Left lung (tissue), 4 donors: ENCODE measurements at regions not wholly inside any gene's neighbourhood (a gene's known extent, or its start where the extent isn't known, plus 50 kb on each side); places are given as distances from the start of the nearest gene placed in this dataset.

Experiments
- ATAC-seq: fragments of 200-7000 bp; cut with Tn5 transposase; one replicate; pipeline ENCODE4 v1.9.1; 2020; ENCODE audit warnings: moderate library complexity
- DNase-seq, 4 donors: peaks; one replicate each; pipeline ENCODE4 v3.0.0-alpha.2; 2013 to 2020
- H3K27ac ChIP-seq, 2 donors: fragments of 200-600 bp; sonication (generic) in 1 of 2; one replicate each; pipeline versions ENCODE4 v1.5.0 to v1.8.0; 2020 to 2021
- H3K27me3 ChIP-seq, 2 donors: fragments of 200-600 bp; sonication (generic) in 1 of 2; one replicate each; pipeline versions ENCODE4 v1.5.0 to v1.8.0; 2020 to 2021
- H3K36me3 ChIP-seq, 2 donors: fragments of 200-600 bp; sonication (generic) in 1 of 2; one replicate each; pipeline versions ENCODE4 v1.5.0 to v1.8.0; 2020 to 2021
- H3K4me1 ChIP-seq, 2 donors: fragments of 200-600 bp; one replicate each; pipeline ENCODE4 v1.8.0; 2021
- H3K4me3 ChIP-seq, 2 donors: fragments of 200-600 bp; sonication (generic) in 1 of 2; one replicate each; pipeline versions ENCODE4 v1.5.0 to v1.8.0; 2020 to 2021; ENCODE audit warnings: mild to moderate bottlenecking in 1 of 2
- H3K9me3 ChIP-seq, 2 donors: fragments of 200-600 bp; sonication (generic) in 1 of 2; one replicate each; pipeline versions ENCODE4 v1.5.0 to v1.8.0; 2020 to 2021
- CTCF ChIP-seq, 2 donors: fragments of 200-600 bp; sonication (generic) in 1 of 2; IDR thresholded peaks; one replicate each; pipeline versions ENCODE4 v1.5.0 to v1.8.0; 2021; ENCODE audit warnings: antibody characterized with exemption in 2 of 2
- intact Hi-C, 2 donors: fragments of 100-400 bp; cut with DNase I; formaldehyde crosslinking; loops; one replicate each; pipeline versions ENCODE4 v1.11.2 to v1.14.2; 2022
- donor health status: DM: no; HTN: yes; CAD: no.
- donor health status: DM: no; HTN: no; CAD: no.

- ATAC-seq (no peak), DNase-seq (no peak)
- H3K27ac ChIP-seq, result no peak overlapping the region
- no peaks in the 10 kb centered on the region for H3K27me3 ChIP-seq
- intact Hi-C loops, result no loop called here
- H3K9me3 ChIP-seq, result peaks cover 0 to 24% of the 10 kb centered on the region in 2 donors
- H3K4me1 ChIP-seq, result no peaks in the 10 kb centered on the region
- TF ChIP-seq CTCF (IDR thresholded peaks at IDR 0.05), result no peak
- no peaks in the 10 kb centered on the region for H3K36me3 ChIP-seq
- no peak overlapping the region for H3K4me3 ChIP-seq
Observed at GRCh38 chr6:117145940-117146339, 119.4 kb upstream of the VGLL2 start.

- H3K9me3 ChIP-seq, result peaks cover 0 to 26% of the 10 kb centered on the region in 2 donors
- DNase-seq (no peak), ATAC-seq (no peak)
- H3K27me3 ChIP-seq, result no peaks in the 10 kb centered on the region
- no peaks in the 10 kb centered on the region for H3K4me1 ChIP-seq
- H3K36me3 ChIP-seq, result no peaks in the 10 kb centered on the region
- no peak for TF ChIP-seq CTCF (IDR thresholded peaks at IDR 0.05)
- H3K27ac ChIP-seq, result no peak overlapping the region
- intact Hi-C loops, result no loop called here
- H3K4me3 ChIP-seq, result no peak overlapping the region
Observed at GRCh38 chr6:117149324-117149723, 116.0 kb upstream of the VGLL2 start.

GRCh38 chr6:117156741-117157140, 108.6 kb upstream of the VGLL2 start:
- Histone ChIP-seq H3K4me1 (no peaks in the 10 kb centered on the region), H3K9me3 (no peaks in the 10 kb centered on the region), H3K36me3 (no peaks in the 10 kb centered on the region), H3K27ac (no peak overlapping the region), H3K4me3 (no peak overlapping the region), H3K27me3 (no peaks in the 10 kb centered on the region)
- DNase-seq (no peak), ATAC-seq (no peak)
- intact Hi-C loops, result no loop called here
- no peak for TF ChIP-seq CTCF (IDR thresholded peaks at IDR 0.05)

DNA sequence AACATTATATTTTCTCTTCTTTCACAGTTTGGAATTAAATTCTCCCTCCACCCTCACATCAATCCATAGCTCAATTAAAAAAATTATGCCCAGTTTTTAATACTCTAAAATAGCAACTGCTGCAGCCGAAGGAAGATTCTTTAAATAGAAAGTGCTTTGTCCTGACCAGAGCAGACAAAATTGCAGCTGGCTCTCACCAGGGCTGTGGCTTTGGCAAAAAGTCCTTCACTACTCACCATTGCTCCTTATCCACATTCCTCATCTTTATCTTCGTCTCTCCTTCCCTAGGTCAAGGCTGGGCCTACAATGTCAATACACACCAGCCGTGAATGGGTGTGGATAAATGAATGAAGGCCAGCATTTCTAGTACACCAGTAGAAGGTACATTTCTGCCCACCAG, 107.9 kb upstream of the VGLL2 start:
- Histone ChIP-seq H3K27ac (no peak overlapping the region), H3K36me3 (no peaks in the 10 kb centered on the region), H3K9me3 (no peaks in the 10 kb centered on the region), H3K4me3 (no peak overlapping the region), H3K27me3 (no peaks in the 10 kb centered on the region), H3K4me1 (no peaks in the 10 kb centered on the region)
- TF ChIP-seq CTCF (IDR thresholded peaks at IDR 0.05), result no peak
- ATAC-seq, result no peak
- intact Hi-C loops, result no loop called here
- DNase-seq, result no peak

GRCh38 chr6:117165911-117166499, 99.4 kb upstream of the VGLL2 start:
- intact Hi-C loops, result no loop called here
- ATAC-seq (no peak), DNase-seq (no peak)
- Histone ChIP-seq H3K27ac (no peak overlapping the region), H3K36me3 (no peaks in the 10 kb centered on the region), H3K4me1 (no peaks in the 10 kb centered on the region), H3K4me3 (no peak overlapping the region), H3K27me3 (no peaks in the 10 kb centered on the region), H3K9me3 (no peaks in the 10 kb centered on the region)
- no peak for TF ChIP-seq CTCF (IDR thresholded peaks at IDR 0.05)
